BJ (cell line): ENCODE measurements at regions not wholly inside any gene's neighbourhood (a gene's known extent, or its start where the extent isn't known, plus 50 kb on each side); places are given as distances from the start of the nearest gene placed in this dataset.
A peak's percentile ranks its signal among the peaks of the same experiment; 100 is the strongest.

Source experiments
- CTCF ChIA-PET: fragments of 350-600 bp; formaldehyde crosslinking; extraction: SDS; loops from one replicate; lab custom pipeline; 2021; ENCODE audit warnings: antibody characterized with exemption, inconsistent platforms; lab: Yijun Ruan, JAX
- POLR2A ChIA-PET: fragments of 300-600 bp; sonication (Branson Sonifier 250); formaldehyde crosslinking; extraction: SDS; loops from one replicate; lab custom pipeline; 2021; ENCODE audit warnings: antibody characterized with exemption; lab: Charles Lee
- DNase-seq: peaks from one replicate; pipeline ENCODE4 v3.0.0-alpha.2; 2011; ENCODE audit warnings: low read depth
- H3K27me3 ChIP-seq: 2 replicates; pipeline ENCODE4 v1.6.0; 2011; ENCODE audit warnings: low read length; ENCODE audit not compliant: control insufficient read depth, insufficient read depth
- H3K36me3 ChIP-seq: 2 replicates; pipeline ENCODE4 v1.5.1; 2011; ENCODE audit warnings: low read length; ENCODE audit not compliant: control insufficient read depth, insufficient read depth
- H3K4me3 ChIP-seq: 2 replicates; pipeline ENCODE4 v1.5.1; 2011; ENCODE audit warnings: low read depth, mild to moderate bottlenecking, control low read depth, low read length
- TF ChIP-seq, protein P1 (sequence below): IDR thresholded peaks from 2 replicates; pipeline ENCODE4 v1.5.1; 2011; ENCODE audit warnings: low read depth, mild to moderate bottlenecking, control low read depth, inconsistent platforms, low read length, moderate library complexity; ENCODE audit not compliant: insufficient read depth

DNA sequence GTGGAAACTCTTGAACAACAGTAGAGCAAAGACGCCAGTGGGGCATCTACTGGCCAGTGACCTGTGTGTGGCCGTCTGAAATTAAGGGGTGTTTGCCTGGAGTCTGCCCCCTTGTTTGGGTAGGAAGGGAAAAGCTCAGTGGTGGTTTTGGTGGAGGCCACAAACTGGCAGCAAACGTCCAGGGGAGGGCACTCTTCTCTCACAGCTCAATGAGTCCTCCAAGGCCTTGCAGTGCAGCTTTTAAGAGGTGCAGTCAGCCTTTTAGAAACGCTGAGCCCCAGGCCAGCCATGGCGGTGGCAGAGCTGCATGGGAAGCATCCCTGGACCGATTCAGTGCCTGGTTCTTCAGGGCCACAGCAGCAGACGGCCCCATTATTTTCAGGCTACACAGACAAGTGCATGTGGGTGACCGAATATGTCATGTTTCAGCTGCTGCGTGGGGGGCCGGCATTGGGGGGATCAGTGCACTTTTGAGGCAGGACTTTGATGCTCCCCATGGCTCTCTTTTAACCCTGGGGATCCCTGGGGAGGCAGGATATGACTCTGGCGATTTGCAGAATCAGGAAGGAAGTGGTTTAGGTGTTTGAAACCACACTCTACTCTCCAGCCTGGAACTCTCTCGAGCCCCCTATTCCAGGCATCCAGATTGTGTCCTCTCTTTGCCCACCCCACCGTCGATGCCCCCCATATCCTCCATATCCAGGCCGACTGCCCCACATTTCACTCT lies 414.0 kb downstream of the PRDM2 start:
- TF ChIP-seq, protein P1, sequence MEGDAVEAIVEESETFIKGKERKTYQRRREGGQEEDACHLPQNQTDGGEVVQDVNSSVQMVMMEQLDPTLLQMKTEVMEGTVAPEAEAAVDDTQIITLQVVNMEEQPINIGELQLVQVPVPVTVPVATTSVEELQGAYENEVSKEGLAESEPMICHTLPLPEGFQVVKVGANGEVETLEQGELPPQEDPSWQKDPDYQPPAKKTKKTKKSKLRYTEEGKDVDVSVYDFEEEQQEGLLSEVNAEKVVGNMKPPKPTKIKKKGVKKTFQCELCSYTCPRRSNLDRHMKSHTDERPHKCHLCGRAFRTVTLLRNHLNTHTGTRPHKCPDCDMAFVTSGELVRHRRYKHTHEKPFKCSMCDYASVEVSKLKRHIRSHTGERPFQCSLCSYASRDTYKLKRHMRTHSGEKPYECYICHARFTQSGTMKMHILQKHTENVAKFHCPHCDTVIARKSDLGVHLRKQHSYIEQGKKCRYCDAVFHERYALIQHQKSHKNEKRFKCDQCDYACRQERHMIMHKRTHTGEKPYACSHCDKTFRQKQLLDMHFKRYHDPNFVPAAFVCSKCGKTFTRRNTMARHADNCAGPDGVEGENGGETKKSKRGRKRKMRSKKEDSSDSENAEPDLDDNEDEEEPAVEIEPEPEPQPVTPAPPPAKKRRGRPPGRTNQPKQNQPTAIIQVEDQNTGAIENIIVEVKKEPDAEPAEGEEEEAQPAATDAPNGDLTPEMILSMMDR, result 0 out of 2 replicates have a peak, but pooled peaks have one; percentile 6
- H3K4me3 ChIP-seq, result no peak overlapping the region
- DNase-seq, result no peak
- H3K27me3 ChIP-seq, result no peaks in the 10 kb centered on the region
- ChIA-PET CTCF (interaction anchor here (0.9 to 1.3 kb wide), 3 partner anchors 12 to 986 kb away, joined by 3 to 5 read pairs (median 3); no protein-coding TSS in a partner anchor), POLR2A (no interaction called here)
- no peaks in the 10 kb centered on the region for H3K36me3 ChIP-seq

DNA sequence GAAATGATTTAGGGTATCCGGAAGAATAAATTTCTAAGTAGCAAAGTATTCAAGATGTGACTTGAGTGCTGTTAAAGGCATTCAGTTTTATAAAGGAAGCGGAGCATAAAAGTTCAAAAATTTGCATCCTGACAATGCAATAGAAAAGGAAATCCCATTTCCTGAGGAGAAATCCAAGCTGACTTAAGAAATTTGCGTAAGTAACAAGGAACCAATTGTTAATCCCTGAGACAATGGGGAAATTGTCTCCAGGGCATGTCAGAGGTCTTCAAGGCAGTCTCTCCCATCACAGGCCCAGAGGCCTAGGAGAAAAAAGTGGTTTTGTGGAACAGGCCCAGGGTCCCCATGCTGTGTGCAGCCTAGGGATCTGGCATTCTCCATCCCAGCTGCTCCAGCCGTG lies 416.0 kb downstream of the PRDM2 start:
- Histone ChIP-seq H3K27me3 (no peaks in the 10 kb centered on the region), H3K4me3 (no peak overlapping the region), H3K36me3 (no peaks in the 10 kb centered on the region)
- ChIA-PET POLR2A (no interaction called here), CTCF (no interaction called here)
- DNase-seq, result no peak
- TF ChIP-seq, protein P1, result no peak

DNA sequence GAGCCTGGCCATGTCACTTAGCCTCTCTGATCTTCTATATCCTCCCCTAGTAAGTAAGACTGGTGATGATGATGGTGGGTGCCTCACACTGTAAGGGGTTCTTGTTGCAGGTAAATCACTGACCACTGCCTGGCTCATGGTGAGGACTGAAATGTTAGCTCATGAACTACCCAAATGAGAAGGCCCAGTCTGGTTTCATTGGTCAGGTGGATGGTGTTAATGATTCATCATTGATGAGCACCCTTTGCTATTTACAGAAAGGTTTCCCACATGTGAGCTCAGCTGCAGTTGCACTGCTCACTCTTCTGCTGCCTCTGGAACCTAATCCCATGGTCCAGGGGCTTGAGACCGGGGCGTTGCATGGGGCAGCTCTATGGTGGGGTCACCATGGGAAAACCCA lies 417.7 kb downstream of the PRDM2 start:
- Histone ChIP-seq H3K36me3 (no peaks in the 10 kb centered on the region), H3K4me3 (no peak overlapping the region), H3K27me3 (no peaks in the 10 kb centered on the region)
- ChIA-PET CTCF (no interaction called here), POLR2A (no interaction called here)
- TF ChIP-seq, protein P1, result no peak
- DNase-seq, result no peak

DNA sequence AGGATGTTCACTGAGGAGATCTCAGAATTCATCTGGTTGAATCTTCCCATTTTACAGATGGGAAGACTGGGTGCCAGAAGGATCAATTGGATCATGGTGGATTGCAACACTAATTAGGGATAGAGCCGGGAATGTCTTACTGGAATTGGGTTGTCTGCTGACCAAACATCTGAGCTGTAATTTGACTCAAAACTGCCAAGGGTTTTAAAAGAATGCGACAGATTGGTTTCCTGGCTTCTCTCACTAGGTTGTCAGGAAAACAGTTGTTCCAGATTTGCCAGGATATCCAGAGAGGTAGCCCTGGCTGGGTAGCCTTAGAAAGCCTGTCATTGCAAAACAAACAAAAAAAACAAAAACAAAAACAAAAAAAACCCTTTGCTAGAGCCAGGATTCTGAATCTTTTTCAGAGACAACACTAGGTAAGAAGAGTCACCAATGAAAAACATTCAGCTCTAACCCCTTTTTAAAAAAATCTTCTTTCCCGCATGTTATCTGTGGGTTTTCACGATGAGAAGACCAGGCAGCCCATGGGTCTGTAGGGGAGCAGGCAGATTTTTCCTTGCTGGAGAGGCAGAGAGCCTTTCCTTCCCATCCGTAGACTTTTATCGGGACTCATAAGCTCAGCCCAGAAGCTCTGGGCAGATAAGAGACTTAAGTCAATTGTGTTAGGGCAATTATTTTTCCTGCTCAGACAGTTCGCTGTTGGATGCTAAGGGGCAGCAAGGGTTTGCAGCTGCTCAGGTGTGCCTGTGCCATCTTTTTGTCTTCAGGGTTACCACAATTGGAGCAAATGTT lies 418.9 kb downstream of the PRDM2 start:
- H3K27me3 ChIP-seq, result no peaks in the 10 kb centered on the region
- no peaks in the 10 kb centered on the region for H3K36me3 ChIP-seq
- H3K4me3 ChIP-seq, result no peak overlapping the region
- ChIA-PET POLR2A (no interaction called here), CTCF (no interaction called here)
- TF ChIP-seq, protein P1, result no peak
- DNase-seq, result no peak

DNA sequence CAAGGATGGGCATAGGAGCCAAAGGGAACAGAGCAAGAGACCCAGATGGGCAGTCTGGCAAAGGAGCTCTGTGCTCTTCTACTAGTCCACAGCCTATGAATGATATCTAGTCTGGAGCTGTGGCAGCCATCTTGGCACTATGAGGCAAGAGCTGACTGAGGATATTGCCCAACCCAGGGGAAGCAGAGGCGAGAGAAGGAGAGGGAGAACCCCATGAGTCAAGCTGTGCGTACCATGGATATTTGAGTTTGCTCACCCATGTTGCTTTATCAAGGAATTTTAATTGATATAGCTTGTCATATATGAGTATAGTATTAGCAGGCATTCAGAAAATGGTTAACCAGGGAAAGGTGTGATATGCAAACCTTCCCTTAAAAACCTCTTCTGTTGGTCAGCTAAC lies 420.9 kb downstream of the PRDM2 start:
- DNase-seq, result no peak
- ChIA-PET POLR2A (no interaction called here), CTCF (no interaction called here)
- no peaks in the 10 kb centered on the region for H3K36me3 ChIP-seq
- TF ChIP-seq, protein P1, result no peak
- H3K27me3 ChIP-seq, result no peaks in the 10 kb centered on the region
- no peak overlapping the region for H3K4me3 ChIP-seq
